Peyer's patch (tissue), 4 donors: ENCODE measurements at regions not wholly inside any gene's neighbourhood (a gene's known extent, or its start where the extent isn't known, plus 50 kb on each side); places are given as distances from the start of the nearest gene placed in this dataset.

Source experiments
- DNase-seq, 3 donors: peaks; one replicate each; pipeline ENCODE4 v3.0.0-alpha.2; 2017 to 2019
- H3K27ac ChIP-seq, 4 donors: fragments of 200-600 bp; sonication (generic); one replicate each; pipeline ENCODE4 v1.5.1; 2016 to 2019
- H3K27me3 ChIP-seq, 2 donors: fragments of 200-600 bp; sonication (generic); one replicate each; pipeline ENCODE4 v1.5.1; 2019
- H3K36me3 ChIP-seq, 3 donors: fragments of 200-600 bp; sonication (generic); one replicate each; pipeline ENCODE4 v1.5.1; 2016 to 2019
- H3K4me1 ChIP-seq, 4 donors: fragments of 200-600 bp; sonication (generic); one replicate each; pipeline ENCODE4 v1.5.1; 2016 to 2019
- H3K4me3 ChIP-seq, 4 donors: fragments of 200-600 bp; sonication (generic); 1 replicate in 3 of 4; 2 replicates in 1 of 4; pipeline ENCODE4 v1.5.1; 2016 to 2019; ENCODE audit warnings: mild to moderate bottlenecking in 1 of 4
- H3K9me3 ChIP-seq, 4 donors: fragments of 200-600 bp; sonication (generic); one replicate each; pipeline ENCODE4 v1.5.1; 2016 to 2019; ENCODE audit warnings: mild to moderate bottlenecking in 1 of 4
- CTCF ChIP-seq, 6 experiments: fragments of 450-650 bp in 4 of 6; fragments of 200-600 bp in 2 of 6; sonication (generic) in 1 of 6; IDR thresholded peaks; one replicate each; pipeline ENCODE4 v1.5.1; 2017 to 2019; ENCODE audit warnings: antibody characterized with exemption in 6 of 6, mild to moderate bottlenecking in 3 of 6, moderate library complexity in 1 of 6
- POLR2A ChIP-seq, 2 donors: fragments of 450-650 bp; IDR thresholded peaks; one replicate each; pipeline ENCODE4 v1.5.1; 2017; ENCODE audit warnings: antibody characterized with exemption in 2 of 2, mild to moderate bottlenecking in 2 of 2, moderate library complexity in 2 of 2

- no peaks in the 10 kb centered on the region for H3K27me3 ChIP-seq
Observed at GRCh38 chr4:115824630-115825029, 711.2 kb upstream of the NDST4 start.

DNA sequence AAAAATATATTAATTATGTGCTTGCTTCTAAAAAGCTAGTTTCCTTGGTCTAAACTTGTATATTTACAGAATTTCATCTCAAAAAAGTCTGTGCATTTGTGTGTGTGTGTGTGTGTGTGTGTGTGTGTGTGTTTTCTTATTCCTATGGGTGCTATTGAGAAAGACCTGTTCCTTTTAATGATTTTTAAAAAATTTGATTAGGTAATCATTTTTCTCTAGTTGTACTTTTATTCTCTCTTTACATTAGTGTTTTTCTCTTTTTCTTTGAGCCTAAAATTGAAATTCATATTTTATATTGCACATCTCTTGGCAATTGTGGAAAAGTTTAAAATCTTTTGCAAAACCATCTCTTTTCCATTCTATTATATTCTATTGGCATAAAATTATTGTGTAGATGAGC, 690.4 kb upstream of the NDST4 start:
- Histone ChIP-seq H3K4me3 (no peak overlapping the region), H3K36me3 (no peaks in the 10 kb centered on the region), H3K4me1 (no peaks in the 10 kb centered on the region), H3K9me3 (no peaks in the 10 kb centered on the region), H3K27me3 (no peaks in the 10 kb centered on the region), H3K27ac (no peak overlapping the region)
- DNase-seq = no peak
- TF ChIP-seq POLR2A (IDR thresholded peaks at IDR 0.05) (no peak), CTCF (IDR thresholded peaks at IDR 0.05) (no peak)

More at GRCh38 chr4:115824630-115825029, 711.2 kb upstream of the NDST4 start:
- Histone ChIP-seq H3K4me1 (no peaks in the 10 kb centered on the region), H3K9me3 (no peaks in the 10 kb centered on the region), H3K27ac (no peak overlapping the region), H3K4me3 (no peak overlapping the region), H3K36me3 (no peaks in the 10 kb centered on the region)
- no peak for TF ChIP-seq CTCF (IDR thresholded peaks at IDR 0.05)
- no peak for TF ChIP-seq POLR2A (IDR thresholded peaks at IDR 0.05)
- DNase-seq = no peak

DNA sequence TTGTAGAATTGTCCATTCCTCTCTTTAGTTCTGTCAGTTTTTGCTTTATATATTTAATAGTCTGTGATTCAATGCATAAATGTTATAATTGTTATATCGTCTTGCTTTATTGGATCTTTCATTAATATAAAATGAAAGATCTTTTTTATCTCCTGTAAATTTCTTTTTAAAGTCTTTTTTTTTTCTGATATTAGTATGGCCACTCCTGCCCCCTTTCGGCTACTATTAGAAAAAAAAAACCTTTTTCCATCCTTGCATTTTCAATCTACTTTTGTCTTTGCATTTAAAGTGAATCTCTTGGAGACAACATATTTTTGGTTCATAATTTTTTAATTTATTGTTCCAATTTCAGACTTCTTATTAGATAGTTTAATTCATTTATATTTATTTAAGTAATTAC, 677.4 kb upstream of the NDST4 start:
- Histone ChIP-seq H3K9me3 (no peaks in the 10 kb centered on the region), H3K27me3 (no peaks in the 10 kb centered on the region), H3K36me3 (no peaks in the 10 kb centered on the region), H3K4me3 (no peak overlapping the region), H3K27ac (no peak overlapping the region), H3K4me1 (no peaks in the 10 kb centered on the region)
- no peak for TF ChIP-seq CTCF (IDR thresholded peaks at IDR 0.05)
- TF ChIP-seq POLR2A (IDR thresholded peaks at IDR 0.05) = no peak
- DNase-seq = no peak

DNA sequence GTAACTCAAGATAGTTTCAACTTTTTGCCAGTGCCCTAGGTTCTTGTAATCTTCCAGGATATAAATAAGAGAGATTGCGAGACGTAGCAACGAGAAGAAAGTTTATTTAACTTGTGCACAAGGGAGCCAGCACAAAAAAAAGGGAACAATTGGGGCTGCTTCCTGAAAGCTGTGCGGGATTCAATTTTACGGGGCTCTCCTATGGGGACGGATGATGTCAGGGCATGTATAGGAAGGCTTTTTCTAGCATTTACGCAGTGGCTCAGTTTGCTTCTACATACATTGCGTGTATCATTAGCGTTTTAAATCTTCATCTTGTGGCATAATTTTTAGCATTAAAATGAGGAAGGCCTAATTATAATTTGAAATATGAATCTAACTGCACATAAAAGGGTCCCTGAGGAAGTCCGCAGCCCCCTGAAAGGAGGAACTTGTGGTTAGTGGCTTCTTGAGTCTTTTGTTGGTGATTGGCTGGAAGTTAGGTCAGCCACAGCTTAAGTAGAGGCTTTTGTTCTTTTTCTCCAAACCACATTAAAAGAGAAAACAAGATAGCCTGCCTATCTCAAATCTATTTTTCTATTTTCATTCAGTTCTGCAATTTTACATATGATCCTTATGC, 668.2 kb upstream of the NDST4 start:
- TF ChIP-seq CTCF (IDR thresholded peaks at IDR 0.05) (no peak), POLR2A (IDR thresholded peaks at IDR 0.05) (no peak)
- H3K4me1 ChIP-seq = no peaks in the 10 kb centered on the region
- no peaks in the 10 kb centered on the region for H3K36me3 ChIP-seq
- DNase-seq = no peak
- H3K27ac ChIP-seq = no peak overlapping the region
- no peaks in the 10 kb centered on the region for H3K9me3 ChIP-seq
- H3K4me3 ChIP-seq = no peak overlapping the region
- no peaks in the 10 kb centered on the region for H3K27me3 ChIP-seq

GRCh38 chr4:115780835-115781234, 667.4 kb upstream of the NDST4 start:
- TF ChIP-seq POLR2A (IDR thresholded peaks at IDR 0.05) = no peak
- H3K4me3 ChIP-seq = no peak overlapping the region
- H3K36me3 ChIP-seq = no peaks in the 10 kb centered on the region
- no peak overlapping the region for H3K27ac ChIP-seq
- H3K9me3 ChIP-seq = no peaks in the 10 kb centered on the region
- H3K27me3 ChIP-seq = no peaks in the 10 kb centered on the region
- no peak for DNase-seq
- H3K4me1 ChIP-seq = no peaks in the 10 kb centered on the region

DNA sequence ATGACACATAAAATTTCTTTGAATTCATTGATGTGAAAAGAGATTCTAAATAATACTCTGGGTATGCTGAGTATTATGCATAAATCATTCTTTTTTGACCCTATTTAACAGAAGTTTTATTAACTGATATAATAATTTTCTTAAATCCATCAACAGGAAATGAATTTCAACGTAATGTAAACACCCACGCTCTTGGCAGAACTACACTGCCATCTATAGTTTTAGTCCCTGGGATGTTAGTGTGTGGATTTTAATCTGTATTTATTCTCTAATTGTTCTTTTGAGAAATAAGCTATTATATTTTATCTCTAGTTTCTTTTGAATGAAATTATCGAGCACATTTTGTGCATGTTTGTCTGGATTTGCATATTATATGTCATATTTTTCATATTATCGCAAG, 666.8 kb upstream of the NDST4 start:
- TF ChIP-seq POLR2A (IDR thresholded peaks at IDR 0.05) (no peak), CTCF (IDR thresholded peaks at IDR 0.05) (no peak)
- H3K9me3 ChIP-seq = no peaks in the 10 kb centered on the region
- H3K4me3 ChIP-seq = no peak overlapping the region
- no peaks in the 10 kb centered on the region for H3K4me1 ChIP-seq
- no peak overlapping the region for H3K27ac ChIP-seq
- DNase-seq = no peak
- H3K27me3 ChIP-seq = no peaks in the 10 kb centered on the region
- no peaks in the 10 kb centered on the region for H3K36me3 ChIP-seq
